ENCODE measurements at regions not wholly inside any gene's neighbourhood (a gene's known extent, or its start where the extent isn't known, plus 50 kb on each side); places are given as distances from the start of the nearest gene placed in this dataset.
A peak's percentile ranks its signal among the peaks of the same experiment; 100 is the strongest.

DNA sequence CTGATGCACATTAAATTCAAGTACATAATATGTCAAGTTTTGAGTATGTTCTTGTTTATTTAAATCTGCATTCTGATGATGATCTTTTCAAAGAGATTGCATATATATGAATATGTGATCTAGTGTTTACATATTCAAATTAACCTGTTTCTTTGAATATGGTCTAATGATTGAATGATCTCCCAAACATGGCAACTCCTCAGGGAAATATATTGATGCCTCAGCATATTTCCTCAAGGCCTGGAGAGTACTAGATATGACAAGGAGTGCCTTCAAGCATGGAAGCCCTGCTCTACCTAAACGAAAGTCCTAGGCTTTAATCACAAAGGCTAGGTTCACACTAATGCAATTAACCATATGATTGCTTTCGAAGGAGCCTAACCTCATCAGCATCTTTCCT, 532.8 kb downstream of the ZIC1 start:
- no peak for DNase-seq

DNA sequence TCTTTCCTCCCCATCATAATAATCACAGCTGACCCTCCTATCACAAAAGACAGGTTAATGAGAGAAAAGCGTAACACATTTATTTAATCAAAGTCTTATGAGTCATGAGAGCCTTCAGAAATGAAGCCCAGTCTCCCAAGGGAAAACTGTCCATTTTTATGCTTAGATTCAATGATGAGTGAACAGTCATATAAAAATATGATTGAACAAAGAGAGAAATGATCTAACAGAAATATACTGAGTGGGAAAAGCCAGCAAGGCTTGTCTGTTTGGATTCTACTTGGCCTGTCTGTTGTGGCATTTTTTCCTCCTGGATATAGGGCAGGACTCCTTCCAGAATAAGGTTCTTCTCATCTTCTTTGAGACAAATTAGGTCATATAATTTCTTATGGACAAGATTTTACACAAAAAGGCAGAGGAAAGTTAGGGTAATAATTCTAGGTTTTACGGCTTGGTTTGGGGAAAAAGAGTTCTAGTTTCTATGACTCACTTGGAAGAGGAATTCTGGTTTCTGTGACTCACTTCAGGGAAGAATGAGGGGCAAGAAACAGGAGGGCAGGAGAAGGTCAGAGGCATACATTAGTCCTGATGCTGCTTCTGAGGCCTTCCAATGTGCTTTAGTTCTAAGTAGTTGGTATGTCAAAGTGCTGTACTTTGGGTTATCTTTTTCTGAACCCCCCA, 534.2 kb downstream of the ZIC1 start:
- no peak for DNase-seq

GRCh38 chr3:147945968-147946519, 536.9 kb downstream of the ZIC1 start:
- peak in 1 of 2 donors; percentile 53 for DNase-seq

DNA sequence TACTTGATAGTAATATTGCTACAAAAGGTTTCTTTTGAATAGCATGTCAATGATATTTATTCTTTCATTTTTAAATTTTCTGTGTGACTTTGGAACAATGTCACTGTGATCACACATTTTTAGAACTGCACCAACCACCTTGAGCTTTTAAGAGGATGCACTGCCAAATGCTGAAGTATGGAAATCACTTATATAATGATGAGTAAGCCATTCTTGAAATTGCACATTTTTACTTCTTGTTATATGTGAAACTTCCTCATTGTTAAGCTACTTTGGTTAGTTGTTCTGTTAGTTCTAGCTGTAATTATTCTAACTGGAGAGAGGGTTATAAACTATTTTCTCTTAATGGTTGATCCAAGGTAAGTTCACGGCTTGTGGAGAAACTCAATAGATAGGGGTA, 547.5 kb downstream of the ZIC1 start:
- DNase-seq, result no peak

GRCh38 chr3:147958754-147959153, 549.6 kb downstream of the ZIC1 start:
- DNase-seq, result no peak

DNA sequence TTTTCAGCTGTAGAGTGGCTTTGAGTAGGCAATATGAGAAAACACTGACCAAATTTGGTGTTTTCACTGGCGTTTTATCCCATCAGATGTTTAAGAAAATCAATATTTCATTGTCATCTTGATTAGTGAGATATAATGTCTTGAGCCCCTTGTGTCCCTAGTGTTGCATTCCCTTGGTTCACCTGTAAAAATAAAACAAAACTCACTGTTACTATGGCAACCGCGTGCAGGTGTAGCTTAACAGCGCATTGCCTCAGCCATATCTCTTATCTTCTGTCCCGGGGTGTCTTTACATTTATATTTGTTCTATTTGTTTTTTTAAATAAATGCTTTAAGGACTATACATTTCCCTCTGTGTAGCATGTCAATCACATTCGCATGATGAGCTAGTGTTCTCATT, 551.6 kb downstream of the ZIC1 start:
- DNase-seq, result no peak

- DNase-seq, result no peak
Observed at GRCh38 chr3:147962408-147963164, 553.4 kb downstream of the ZIC1 start.

GRCh38 chr3:147963711-147964110, 554.5 kb downstream of the ZIC1 start:
- no peak for DNase-seq

DNA sequence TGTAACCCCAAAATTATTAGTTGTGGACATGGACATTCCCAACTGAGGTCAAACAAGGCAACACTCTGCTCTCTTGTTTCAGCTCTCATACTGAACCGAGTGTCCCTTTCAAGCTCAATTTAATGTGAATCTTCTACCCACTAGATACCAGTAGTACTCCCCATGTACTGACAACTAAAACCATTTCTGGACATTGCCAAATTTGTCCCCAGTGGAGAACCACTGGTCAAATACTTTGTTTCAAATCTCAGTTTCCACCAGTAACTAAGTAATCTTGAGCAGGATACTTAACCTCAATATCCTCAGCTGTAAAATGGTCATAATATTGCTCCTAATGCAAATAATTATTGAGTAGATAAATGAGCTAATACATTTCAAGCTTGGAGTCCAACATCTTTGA, 566.0 kb downstream of the ZIC1 start:
- no peak for DNase-seq

GRCh38 chr3:147977001-147977400, 567.8 kb downstream of the ZIC1 start:
- no peak for DNase-seq

- DNase-seq, result no peak
Observed at GRCh38 chr3:147987549-147987948, 578.4 kb downstream of the ZIC1 start.

GRCh38 chr3:147989344-147989743, 580.2 kb downstream of the ZIC1 start:
- no peak for DNase-seq

GRCh38 chr3:148002705-148003205, 593.6 kb downstream of the ZIC1 start:
- DNase-seq, result no peak

DNA sequence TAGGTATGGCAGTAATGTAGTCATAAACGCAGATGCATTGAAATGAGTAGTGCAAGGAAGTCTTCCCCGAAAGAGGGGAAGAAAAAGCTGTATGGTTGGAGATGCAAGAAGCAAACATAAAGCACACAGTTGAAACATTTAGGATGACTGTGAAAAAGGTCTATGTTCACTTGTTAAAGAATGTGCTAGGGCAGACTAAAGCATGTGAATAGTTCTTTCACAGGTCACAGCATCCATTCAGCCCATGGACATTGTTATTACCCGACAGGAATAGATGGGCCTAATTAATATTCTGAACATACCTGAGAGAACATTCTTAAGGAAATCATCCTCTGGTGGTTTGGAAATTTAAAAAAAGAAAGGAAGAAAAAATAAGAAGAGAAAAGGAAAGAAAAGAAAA, 595.2 kb downstream of the ZIC1 start:
- no peak for DNase-seq

- DNase-seq, result no peak
Observed at GRCh38 chr3:148005456-148005855, 596.3 kb downstream of the ZIC1 start.

- no peak for DNase-seq
Observed at GRCh38 chr3:148006508-148006907, 597.3 kb downstream of the ZIC1 start.

- DNase-seq, result no peak
Observed at GRCh38 chr3:148008591-148008990, 599.4 kb downstream of the ZIC1 start.

DNA sequence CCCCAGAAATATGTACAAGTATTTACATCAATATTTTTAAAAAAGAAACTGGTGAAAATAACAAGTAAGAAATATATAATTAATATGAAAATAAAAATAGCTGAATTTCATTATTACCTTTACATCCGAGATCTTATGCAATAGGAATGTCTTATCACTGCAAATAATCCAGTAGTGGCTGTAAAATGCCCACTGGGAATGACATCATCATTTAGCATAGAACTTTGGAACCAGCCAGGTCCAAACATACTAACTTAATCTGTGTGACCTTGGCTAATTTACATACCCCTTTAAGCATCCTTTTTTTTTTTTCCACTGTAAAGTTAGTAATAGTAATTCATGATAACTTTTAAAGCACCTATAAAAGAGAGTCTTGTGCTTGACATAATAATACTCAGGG, 611.7 kb downstream of the ZIC1 start:
- DNase-seq, result no peak

- DNase-seq, result no peak
Observed at GRCh38 chr3:148021381-148021780, 612.2 kb downstream of the ZIC1 start.

DNA sequence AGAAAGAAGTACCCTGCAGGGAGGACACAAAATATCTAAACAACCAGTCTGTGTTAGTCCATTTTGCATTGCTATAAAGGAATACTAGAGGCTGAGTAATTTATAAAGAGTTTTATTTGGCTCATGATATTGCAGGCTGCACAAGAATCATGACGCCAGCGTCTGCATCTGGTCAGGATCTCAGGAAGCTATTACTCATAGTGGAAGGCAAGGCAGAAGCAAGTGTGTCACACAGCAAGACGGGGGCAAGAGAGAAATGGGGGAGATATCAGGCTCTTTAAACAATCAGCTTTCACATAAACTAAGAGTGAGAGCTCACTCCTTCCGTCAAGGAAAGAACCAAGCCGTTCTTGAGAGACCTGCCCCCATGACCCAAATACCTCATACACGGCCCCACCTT, 614.8 kb downstream of the ZIC1 start:
- no peak for DNase-seq

- DNase-seq, result no peak
Observed at GRCh38 chr3:148026009-148026588, 616.9 kb downstream of the ZIC1 start.

DNA sequence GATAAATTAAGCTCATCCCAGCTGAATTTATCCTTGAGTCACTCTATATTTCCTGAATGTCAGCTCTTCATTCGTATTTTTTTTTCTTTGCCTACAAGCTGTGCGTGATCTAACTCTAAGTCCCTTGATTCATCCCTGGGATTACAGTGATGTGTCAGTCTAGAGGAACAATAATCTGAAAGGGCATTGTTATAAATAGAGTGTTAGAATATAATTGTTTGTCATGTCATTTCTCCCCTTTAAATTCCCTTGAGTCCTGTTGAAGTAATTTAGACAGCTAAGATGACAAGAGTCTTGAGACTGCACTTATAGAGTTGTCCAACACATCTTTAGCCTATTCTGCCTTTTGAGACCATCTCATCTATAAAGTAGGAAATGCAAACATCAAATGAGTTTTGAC, 621.8 kb downstream of the ZIC1 start:
- no peak for DNase-seq

GRCh38 chr3:148034353-148034752, 625.2 kb downstream of the ZIC1 start:
- no peak for DNase-seq

All from hippocampal formation (tissue), 2 donors.